ENCODE measurements at regions not wholly inside any gene's neighbourhood (a gene's known extent, or its start where the extent isn't known, plus 50 kb on each side); places are given as distances from the start of the nearest gene placed in this dataset.
A peak's percentile ranks its signal among the peaks of the same experiment; 100 is the strongest.

GRCh38 chr5:114634517-114634916 is 272.6 kb downstream of the KCNN2 start:
- no peaks in the 10 kb centered on the region for H3K27me3 ChIP-seq
- no peak for DNase-seq (ENCODE audit: low spot score)
- no peaks in the 10 kb centered on the region for H3K4me1 ChIP-seq
- no peaks in the 10 kb centered on the region for H3F3A ChIP-seq (ENCODE audit: low read depth)
- H3K36me3 Mint-ChIP-seq, result no peaks in the 10 kb centered on the region
- no peaks in the 10 kb centered on the region for H3K36me3 ChIP-seq
- peaks cover 3% of the 10 kb centered on the region for H3K9me3 ChIP-seq (ENCODE audit: low read depth)
- H3K27me3 Mint-ChIP-seq (ENCODE audit: insufficient read depth, low read depth), result peaks cover 3% of the 10 kb centered on the region
- H3K27ac ChIP-seq, result no peak overlapping the region
- H3K4me2 ChIP-seq, result no peak overlapping the region
- H4K20me1 ChIP-seq (ENCODE audit: low read depth), result no peaks in the 10 kb centered on the region
- H3K4me1 Mint-ChIP-seq, result peaks cover 4% of the 10 kb centered on the region
- no peak overlapping the region for H3K27ac Mint-ChIP-seq
- H3K79me2 ChIP-seq (ENCODE audit: low read depth), result no peaks in the 10 kb centered on the region
- no peaks in the 10 kb centered on the region for H3K9me3 Mint-ChIP-seq
- H3K4me3 Mint-ChIP-seq, result no peak overlapping the region
- no peak overlapping the region for H3K9ac ChIP-seq
- H3K4me3 ChIP-seq, result no peak overlapping the region
- no peak for TF ChIP-seq EZH2phosphoT487 (IDR thresholded peaks at IDR 0.05)
- no peak for TF ChIP-seq EZH2 (IDR thresholded peaks at IDR 0.05)
- no peak for TF ChIP-seq CTCF (IDR thresholded peaks at IDR 0.05)
- H2AFZ ChIP-seq (replicated peaks), result no peak overlapping the region

GRCh38 chr5:114612406-114612805 is 250.5 kb downstream of the KCNN2 start:
- H3K4me1 ChIP-seq, result no peaks in the 10 kb centered on the region
- H3K9ac ChIP-seq, result no peak overlapping the region
- H4K20me1 ChIP-seq (ENCODE audit: low read depth), result no peaks in the 10 kb centered on the region
- H3K4me3 ChIP-seq, result no peak overlapping the region
- H3K9me3 Mint-ChIP-seq, result no peaks in the 10 kb centered on the region
- no peak overlapping the region for H3K27ac ChIP-seq
- no peaks in the 10 kb centered on the region for H3K79me2 ChIP-seq (ENCODE audit: low read depth)
- no peak overlapping the region for H3K4me3 Mint-ChIP-seq
- no peaks in the 10 kb centered on the region for H3K27me3 ChIP-seq
- no peaks in the 10 kb centered on the region for H3K36me3 ChIP-seq
- H2AFZ ChIP-seq (replicated peaks), result peak overlapping the region; percentile 45
- TF ChIP-seq CTCF (IDR thresholded peaks at IDR 0.05) (no peak), EZH2phosphoT487 (IDR thresholded peaks at IDR 0.05) (no peak), EZH2 (IDR thresholded peaks at IDR 0.05) (no peak)
- DNase-seq (ENCODE audit: low spot score), result no peak
- H3K4me1 Mint-ChIP-seq, result no peaks in the 10 kb centered on the region
- no peaks in the 10 kb centered on the region for H3K27me3 Mint-ChIP-seq (ENCODE audit: insufficient read depth, low read depth)
- no peaks in the 10 kb centered on the region for H3F3A ChIP-seq (ENCODE audit: low read depth)
- no peaks in the 10 kb centered on the region for H3K36me3 Mint-ChIP-seq
- H3K27ac Mint-ChIP-seq, result no peak overlapping the region
- no peak overlapping the region for H3K4me2 ChIP-seq
- H3K9me3 ChIP-seq (ENCODE audit: low read depth), result no peaks in the 10 kb centered on the region

GRCh38 chr5:114581136-114581535 is 219.3 kb downstream of the KCNN2 start:
- peaks cover 2% of the 10 kb centered on the region for H3K9me3 Mint-ChIP-seq
- Histone ChIP-seq H3K4me3 (no peak overlapping the region), H3K4me2 (no peak overlapping the region), H2AFZ (replicated peaks) (no peak overlapping the region), H3K36me3 (no peaks in the 10 kb centered on the region), H3K79me2 (ENCODE audit: low read depth) (no peaks in the 10 kb centered on the region), H3K9ac (no peak overlapping the region), H3K9me3 (ENCODE audit: low read depth) (no peaks in the 10 kb centered on the region), H3K27me3 (no peaks in the 10 kb centered on the region), H3K27ac (no peak overlapping the region), H4K20me1 (ENCODE audit: low read depth) (no peaks in the 10 kb centered on the region), H3F3A (ENCODE audit: low read depth) (no peaks in the 10 kb centered on the region), H3K4me1 (no peaks in the 10 kb centered on the region)
- TF ChIP-seq EZH2phosphoT487 (IDR thresholded peaks at IDR 0.05), result no peak
- no peak for TF ChIP-seq CTCF (IDR thresholded peaks at IDR 0.05)
- TF ChIP-seq EZH2 (IDR thresholded peaks at IDR 0.05), result no peak
- DNase-seq (ENCODE audit: low spot score), result no peak
- H3K4me1 Mint-ChIP-seq, result no peaks in the 10 kb centered on the region
- no peaks in the 10 kb centered on the region for H3K36me3 Mint-ChIP-seq
- H3K4me3 Mint-ChIP-seq, result no peak overlapping the region
- no peak overlapping the region for H3K27ac Mint-ChIP-seq
- no peaks in the 10 kb centered on the region for H3K27me3 Mint-ChIP-seq (ENCODE audit: insufficient read depth, low read depth)

- Mint-ChIP-seq H3K4me1 (no peaks in the 10 kb centered on the region), H3K4me3 (no peak overlapping the region), H3K9me3 (no peaks in the 10 kb centered on the region), H3K36me3 (no peaks in the 10 kb centered on the region), H3K27me3 (ENCODE audit: insufficient read depth, low read depth) (peaks cover 3% of the 10 kb centered on the region), H3K27ac (no peak overlapping the region)
- Histone ChIP-seq H4K20me1 (ENCODE audit: low read depth) (no peaks in the 10 kb centered on the region), H3F3A (ENCODE audit: low read depth) (no peaks in the 10 kb centered on the region), H3K9me3 (ENCODE audit: low read depth) (no peaks in the 10 kb centered on the region), H3K79me2 (ENCODE audit: low read depth) (no peaks in the 10 kb centered on the region), H2AFZ (replicated peaks) (no peak overlapping the region), H3K4me3 (no peak overlapping the region), H3K36me3 (no peaks in the 10 kb centered on the region), H3K4me2 (no peak overlapping the region), H3K9ac (no peak overlapping the region), H3K27ac (no peak overlapping the region), H3K4me1 (no peaks in the 10 kb centered on the region), H3K27me3 (no peaks in the 10 kb centered on the region)
- TF ChIP-seq EZH2phosphoT487 (IDR thresholded peaks at IDR 0.05) (no peak), CTCF (IDR thresholded peaks at IDR 0.05) (no peak), EZH2 (IDR thresholded peaks at IDR 0.05) (no peak)
- no peak for DNase-seq (ENCODE audit: low spot score)
Measured at GRCh38 chr5:114565871-114566270, 204.0 kb downstream of the KCNN2 start.
